ENCODE measurements at regions not wholly inside any gene's neighbourhood (a gene's known extent, or its start where the extent isn't known, plus 50 kb on each side); places are given as distances from the start of the nearest gene placed in this dataset.

- no peak for TF ChIP-seq CTCF (IDR thresholded peaks at IDR 0.05)
- TF ChIP-seq POLR2A (IDR thresholded peaks at IDR 0.05), result no peak
Measured at GRCh38 chr6:150535818-150536220, 63.9 kb upstream of the PLEKHG1 start.
